ENCODE measurements at regions not wholly inside any gene's neighbourhood (a gene's known extent, or its start where the extent isn't known, plus 50 kb on each side); places are given as distances from the start of the nearest gene placed in this dataset.

- no peak for FAIRE-seq
Observed at GRCh38 chr10:20963721-20964595, 66.8 kb upstream of the NEBL start.

- no peak for FAIRE-seq
Observed at GRCh38 chr10:20963056-20963455, 65.9 kb upstream of the NEBL start.

- FAIRE-seq = no peak
Observed at GRCh38 chr10:20962165-20962564, 65.1 kb upstream of the NEBL start.

GRCh38 chr10:20959242-20959641 lies 62.1 kb upstream of the NEBL start:
- FAIRE-seq = no peak

GRCh38 chr10:20958764-20959163 lies 61.7 kb upstream of the NEBL start:
- peak; percentile 79 for FAIRE-seq

- FAIRE-seq = no peak
Observed at GRCh38 chr10:20958225-20958624, 61.1 kb upstream of the NEBL start.

GRCh38 chr10:20957744-20958143 lies 60.6 kb upstream of the NEBL start:
- FAIRE-seq = peak; percentile 81

- FAIRE-seq = peak; percentile 87
Observed at GRCh38 chr10:20956843-20957242, 59.7 kb upstream of the NEBL start.

- FAIRE-seq = no peak
Observed at GRCh38 chr10:20955355-20955893, 58.3 kb upstream of the NEBL start.

- FAIRE-seq = no peak
Observed at GRCh38 chr10:20954519-20954918, 57.4 kb upstream of the NEBL start.

- FAIRE-seq = no peak
Observed at GRCh38 chr10:20953120-20953519, 56.0 kb upstream of the NEBL start.

- FAIRE-seq = no peak
Observed at GRCh38 chr10:20949967-20950366, 52.9 kb upstream of the NEBL start.

GRCh38 chr10:20948686-20949327 lies 51.7 kb upstream of the NEBL start:
- no peak for FAIRE-seq

Measured in islet of Langerhans (tissue), 1 donor.